Smooth muscle cell (in vitro differentiated cells): ENCODE measurements at regions not wholly inside any gene's neighbourhood (a gene's known extent, or its start where the extent isn't known, plus 50 kb on each side); places are given as distances from the start of the nearest gene placed in this dataset.

ENCODE experiments used
- DNase-seq: peaks from one replicate; lab custom pipeline; 2025; ENCODE audit not compliant: unreplicated experiment; lab: John Stamatoyannopoulos, UW
- H2AFZ ChIP-seq: fragments of 200-600 bp; sonication (generic); 2 replicates; pipeline ENCODE4 v1.6.0; 2016; ENCODE audit warnings: antibody characterized with exemption, low read depth, mild to moderate bottlenecking
- H3F3A ChIP-seq: fragments of 200-600 bp; sonication (generic); 2 replicates; pipeline ENCODE4 v1.6.0; 2017; ENCODE audit warnings: antibody characterized with exemption, low read depth
- H3K27ac ChIP-seq: fragments of 200-600 bp; sonication (generic); 2 replicates; pipeline ENCODE4 v1.5.1; 2016; ENCODE audit warnings: low read depth, mild to moderate bottlenecking
- H3K27me3 ChIP-seq: fragments of 200-600 bp; sonication (generic); 2 replicates; pipeline ENCODE4 v1.6.1; 2016; ENCODE audit warnings: low read depth, mild to moderate bottlenecking
- H3K36me3 ChIP-seq: fragments of 200-600 bp; sonication (generic); 2 replicates; pipeline ENCODE4 v1.5.1; 2016; ENCODE audit warnings: low read depth
- H3K4me1 ChIP-seq: fragments of 200-600 bp; sonication (generic); 2 replicates; pipeline ENCODE4 v1.5.1; 2016; ENCODE audit warnings: low read depth
- H3K4me2 ChIP-seq: fragments of 200-600 bp; sonication (generic); 2 replicates; pipeline ENCODE4 v1.6.0; 2016; ENCODE audit warnings: mild to moderate bottlenecking
- H3K4me3 ChIP-seq: fragments of 200-600 bp; sonication (generic); 2 replicates; pipeline ENCODE4 v1.5.1; 2016; ENCODE audit warnings: mild to moderate bottlenecking
- H3K79me2 ChIP-seq: fragments of 200-600 bp; sonication (generic); 2 replicates; pipeline ENCODE4 v1.6.0; 2016; ENCODE audit warnings: low read depth, mild to moderate bottlenecking
- H3K9ac ChIP-seq: fragments of 200-600 bp; sonication (generic); 2 replicates; pipeline ENCODE4 v1.6.0; 2016; ENCODE audit warnings: low read depth
- H3K9me3 ChIP-seq: fragments of 200-600 bp; sonication (generic); replicated peaks from 2 replicates; pipeline ENCODE4 v1.5.1; 2016; ENCODE audit warnings: low read depth
- H4K20me1 ChIP-seq: fragments of 200-600 bp; sonication (generic); 2 replicates; pipeline ENCODE4 v1.6.0; 2016; ENCODE audit warnings: low read depth
- CTCF ChIP-seq: fragments of 200-600 bp; sonication (generic); IDR thresholded peaks from 2 replicates; pipeline ENCODE4 v1.5.1; 2017; ENCODE audit warnings: borderline replicate concordance, mild to moderate bottlenecking, antibody characterized with exemption; ENCODE audit not compliant: insufficient read depth, poor library complexity, severe bottlenecking
- WGBS: methylation state at CpG from one replicate; pipeline ENCODE4 v1.1.7; 2016; ENCODE audit warnings: low lambda C conversion rate; 5-methylcytosine and 5-hydroxymethylcytosine counted together

- H3K27ac ChIP-seq = no peak overlapping the region
- WGBS = 49% methylated on average over 2 of the region's 2 CpGs
- H3K4me1 ChIP-seq = no peaks in the 10 kb centered on the region
- H3F3A ChIP-seq = no peaks in the 10 kb centered on the region
- no peaks in the 10 kb centered on the region for H3K27me3 ChIP-seq
- no peaks in the 10 kb centered on the region for H3K36me3 ChIP-seq
- no peak overlapping the region for H3K9ac ChIP-seq
- no peak overlapping the region for H3K4me3 ChIP-seq
- no peak overlapping the region for H2AFZ ChIP-seq
- no peaks in the 10 kb centered on the region for H3K9me3 ChIP-seq
- no peaks in the 10 kb centered on the region for H4K20me1 ChIP-seq
- DNase-seq = no peak
- peak; percentile 65 for TF ChIP-seq CTCF
- H3K79me2 ChIP-seq = no peaks in the 10 kb centered on the region
- H3K4me2 ChIP-seq = no peak overlapping the region
These were observed 508.0 kb downstream of the TBC1D32 start for GRCh38 chr6:120826253-120826652.

- H3K4me2 ChIP-seq = no peak overlapping the region
- no peak overlapping the region for H2AFZ ChIP-seq
- no peaks in the 10 kb centered on the region for H3K9me3 ChIP-seq
- H3K27ac ChIP-seq = no peak overlapping the region
- no peak overlapping the region for H3K4me3 ChIP-seq
- no peaks in the 10 kb centered on the region for H3K36me3 ChIP-seq
- H3K4me1 ChIP-seq = no peaks in the 10 kb centered on the region
- TF ChIP-seq CTCF = no peak
- H3F3A ChIP-seq = no peaks in the 10 kb centered on the region
- no peaks in the 10 kb centered on the region for H4K20me1 ChIP-seq
- DNase-seq = no peak
- H3K9ac ChIP-seq = no peak overlapping the region
- no peaks in the 10 kb centered on the region for H3K27me3 ChIP-seq
- no peaks in the 10 kb centered on the region for H3K79me2 ChIP-seq
These were observed 517.5 kb downstream of the TBC1D32 start for GRCh38 chr6:120816794-120817193.

GRCh38 chr6:120805276-120805675 is 529.0 kb downstream of the TBC1D32 start:
- H3K79me2 ChIP-seq = no peaks in the 10 kb centered on the region
- no peaks in the 10 kb centered on the region for H4K20me1 ChIP-seq
- H3F3A ChIP-seq = no peaks in the 10 kb centered on the region
- DNase-seq = no peak
- TF ChIP-seq CTCF = no peak
- H3K27ac ChIP-seq = no peak overlapping the region
- H3K27me3 ChIP-seq = no peaks in the 10 kb centered on the region
- H2AFZ ChIP-seq = no peak overlapping the region
- no peaks in the 10 kb centered on the region for H3K4me1 ChIP-seq
- 73% methylated on average over 3 of the region's 3 CpGs for WGBS
- no peak overlapping the region for H3K4me3 ChIP-seq
- no peak overlapping the region for H3K9ac ChIP-seq
- H3K36me3 ChIP-seq = no peaks in the 10 kb centered on the region
- no peaks in the 10 kb centered on the region for H3K9me3 ChIP-seq
- H3K4me2 ChIP-seq = no peak overlapping the region

GRCh38 chr6:120804612-120805011 is 529.7 kb downstream of the TBC1D32 start:
- DNase-seq = no peak
- no peak for TF ChIP-seq CTCF
- Histone ChIP-seq H3K27me3 (no peaks in the 10 kb centered on the region), H4K20me1 (no peaks in the 10 kb centered on the region), H3K9me3 (no peaks in the 10 kb centered on the region), H3K79me2 (no peaks in the 10 kb centered on the region), H3K4me2 (no peak overlapping the region), H3K36me3 (no peaks in the 10 kb centered on the region), H3K9ac (no peak overlapping the region), H3F3A (no peaks in the 10 kb centered on the region), H3K4me3 (no peak overlapping the region), H3K27ac (no peak overlapping the region), H2AFZ (no peak overlapping the region), H3K4me1 (no peaks in the 10 kb centered on the region)
- 88% methylated on average over 2 of the region's 2 CpGs for WGBS
